Gastroesophageal sphincter (tissue), 3 donors: ENCODE measurements at regions not wholly inside any gene's neighbourhood (a gene's known extent, or its start where the extent isn't known, plus 50 kb on each side); places are given as distances from the start of the nearest gene placed in this dataset.
"Not testable (repeated sequence)": the region's sequence is repeated elsewhere in the genome, so short reads cannot be mapped to it uniquely, and the experiment has no call there.

Source experiments
- CTCF ChIP-seq, 4 experiments: fragments of 200-600 bp in 2 of 4; fragments of 450-650 bp in 2 of 4; sonication (generic) in 1 of 4; IDR thresholded peaks; one replicate each; pipeline ENCODE4 v1.5.1; 2017 to 2019; ENCODE audit warnings: antibody characterized with exemption in 4 of 4, mild to moderate bottlenecking in 2 of 4, moderate library complexity in 2 of 4
- POLR2A ChIP-seq, 2 donors: fragments of 450-650 bp; IDR thresholded peaks; one replicate each; pipeline ENCODE4 v1.6.1; 2017; ENCODE audit warnings: antibody characterized with exemption in 2 of 2, mild to moderate bottlenecking in 2 of 2, moderate library complexity in 1 of 2

DNA sequence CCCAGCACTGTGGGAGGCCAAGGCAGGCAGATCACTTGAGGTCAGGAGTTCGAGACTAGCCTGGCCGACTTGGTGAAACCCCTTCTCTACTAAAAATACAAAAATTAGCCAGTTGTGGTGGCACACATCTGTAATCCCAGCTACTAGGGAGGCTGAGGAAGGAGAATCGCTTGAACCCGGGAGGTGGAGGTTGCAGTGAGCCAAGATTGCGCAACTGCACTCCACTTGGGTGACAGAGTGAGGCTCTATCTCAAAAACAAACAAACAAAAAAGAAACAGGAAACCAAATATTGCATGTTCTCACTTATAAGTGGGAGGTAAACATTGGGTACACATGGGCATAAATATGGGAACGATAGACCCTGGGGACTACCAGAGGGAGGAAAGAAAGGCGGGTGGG, 94.7 kb upstream of the NEDD4L start:
- not testable (repeated sequence) for TF ChIP-seq POLR2A, CTCF (IDR thresholded peaks at IDR 0.05)
